ENCODE measurements at regions not wholly inside any gene's neighbourhood (a gene's known extent, or its start where the extent isn't known, plus 50 kb on each side); places are given as distances from the start of the nearest gene placed in this dataset.

GRCh38 chr6:21323577-21323976 lies 270.0 kb upstream of the SOX4 start:
- no peak for DNase-seq (ENCODE audit: low read depth)
- no peak for TF ChIP-seq MAX (IDR thresholded peaks at IDR 0.05; ENCODE audit: low read depth, low read length)
- TF ChIP-seq MYC (IDR thresholded peaks at IDR 0.05; ENCODE audit: low read depth, low read length): no peak
- no peak for TF ChIP-seq CTCF (IDR thresholded peaks at IDR 0.05; ENCODE audit: low read depth, low read length)
- no peak for TF ChIP-seq POLR2A (IDR thresholded peaks at IDR 0.05; ENCODE audit: extremely low read depth, insufficient read length)
- no peak overlapping the region for H3K4me3 ChIP-seq (ENCODE audit: low read depth, low read length)

- TF ChIP-seq POLR2A (IDR thresholded peaks at IDR 0.05; ENCODE audit: extremely low read depth, insufficient read length) (no peak), CTCF (IDR thresholded peaks at IDR 0.05; ENCODE audit: low read depth, low read length) (no peak), MYC (IDR thresholded peaks at IDR 0.05; ENCODE audit: low read depth, low read length) (no peak), MAX (IDR thresholded peaks at IDR 0.05; ENCODE audit: low read depth, low read length) (no peak)
- H3K4me3 ChIP-seq (ENCODE audit: low read depth, low read length): no peak overlapping the region
- DNase-seq (ENCODE audit: low read depth): no peak
Observed at GRCh38 chr6:21325201-21325856, 268.2 kb upstream of the SOX4 start.

- H3K4me3 ChIP-seq (ENCODE audit: low read depth, low read length): no peak overlapping the region
- TF ChIP-seq POLR2A (IDR thresholded peaks at IDR 0.05; ENCODE audit: extremely low read depth, insufficient read length): no peak
- TF ChIP-seq MYC (IDR thresholded peaks at IDR 0.05; ENCODE audit: low read depth, low read length): no peak
- TF ChIP-seq MAX (IDR thresholded peaks at IDR 0.05; ENCODE audit: low read depth, low read length): no peak
- no peak for TF ChIP-seq CTCF (IDR thresholded peaks at IDR 0.05; ENCODE audit: low read depth, low read length)
- DNase-seq (ENCODE audit: low read depth): no peak
Observed at GRCh38 chr6:21327326-21328112, 266.0 kb upstream of the SOX4 start.

- no peak for TF ChIP-seq CTCF (IDR thresholded peaks at IDR 0.05; ENCODE audit: low read depth, low read length)
- no peak for TF ChIP-seq POLR2A (IDR thresholded peaks at IDR 0.05; ENCODE audit: extremely low read depth, insufficient read length)
- no peak for TF ChIP-seq MYC (IDR thresholded peaks at IDR 0.05; ENCODE audit: low read depth, low read length)
- no peak for TF ChIP-seq MAX (IDR thresholded peaks at IDR 0.05; ENCODE audit: low read depth, low read length)
- DNase-seq (ENCODE audit: low read depth): no peak
- no peak overlapping the region for H3K4me3 ChIP-seq (ENCODE audit: low read depth, low read length)
Observed at GRCh38 chr6:21331235-21331634, 262.3 kb upstream of the SOX4 start.

- no peak for DNase-seq (ENCODE audit: low read depth)
- H3K4me3 ChIP-seq (ENCODE audit: low read depth, low read length): no peak overlapping the region
- TF ChIP-seq CTCF (IDR thresholded peaks at IDR 0.05; ENCODE audit: low read depth, low read length) (no peak), MAX (IDR thresholded peaks at IDR 0.05; ENCODE audit: low read depth, low read length) (no peak), MYC (IDR thresholded peaks at IDR 0.05; ENCODE audit: low read depth, low read length) (no peak), POLR2A (IDR thresholded peaks at IDR 0.05; ENCODE audit: extremely low read depth, insufficient read length) (no peak)
Observed at GRCh38 chr6:21332077-21332476, 261.5 kb upstream of the SOX4 start.
